ENCODE measurements at regions not wholly inside any gene's neighbourhood (a gene's known extent, or its start where the extent isn't known, plus 50 kb on each side); places are given as distances from the start of the nearest gene placed in this dataset.

DNA sequence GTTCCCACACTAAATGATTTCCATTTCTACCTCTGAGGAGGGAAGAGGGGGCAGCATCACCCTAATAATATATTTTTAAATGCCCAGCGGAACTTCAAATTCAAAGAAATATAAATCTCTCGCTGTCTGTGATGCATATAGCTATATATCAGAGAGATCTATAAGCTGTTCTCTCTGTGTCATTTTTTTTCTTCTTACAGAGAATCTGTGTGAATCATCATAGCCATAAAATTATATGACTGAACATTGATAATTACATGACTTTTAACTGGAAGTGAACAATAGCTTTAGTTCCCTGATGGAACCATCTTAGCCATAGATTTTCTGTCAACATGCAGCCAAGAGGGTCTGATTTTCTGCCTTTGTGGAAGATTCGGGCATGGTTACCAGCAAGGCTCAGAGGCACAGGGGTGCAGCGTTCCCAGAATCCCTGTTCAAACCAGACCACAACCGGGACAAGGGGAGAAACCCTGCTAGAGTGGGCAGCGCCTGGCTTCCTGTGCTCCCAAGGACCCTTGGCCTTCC lies 93.7 kb upstream of the OSMR start:
- no peak for TF ChIP-seq CTCF (IDR thresholded peaks at IDR 0.05; ENCODE audit: low read depth, low read length)
- no peak overlapping the region for H3K4me3 ChIP-seq (ENCODE audit: low read depth, low read length)
- DNase-seq (ENCODE audit: low read depth, low spot score): no peak
- in situ Hi-C loops (cut with HindIII; ENCODE audit: low sequenced_read_pairs): no loop called here

DNA sequence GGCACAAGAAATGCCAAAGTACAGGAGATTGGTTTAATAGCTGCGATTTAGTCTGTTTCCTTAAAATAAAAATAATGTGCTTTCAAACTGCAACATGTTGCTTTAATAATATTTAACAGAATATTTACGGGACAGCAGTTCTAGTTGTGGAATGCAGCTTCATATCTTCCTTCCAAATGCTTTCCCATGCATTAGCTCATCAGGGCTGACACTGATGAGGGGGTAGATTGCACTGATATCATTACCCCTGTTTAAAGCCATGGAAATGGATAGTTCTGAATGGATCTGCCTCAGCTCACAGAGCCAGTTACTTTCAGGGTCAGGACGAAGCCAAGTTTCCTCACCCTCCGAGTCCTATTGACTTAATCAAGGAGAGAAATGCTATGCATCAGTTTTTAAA lies 93.2 kb upstream of the OSMR start:
- H3K4me3 ChIP-seq (ENCODE audit: low read depth, low read length): no peak overlapping the region
- TF ChIP-seq CTCF (IDR thresholded peaks at IDR 0.05; ENCODE audit: low read depth, low read length): no peak
- in situ Hi-C loops (cut with HindIII; ENCODE audit: low sequenced_read_pairs): no loop called here
- no peak for DNase-seq (ENCODE audit: low read depth, low spot score)

DNA sequence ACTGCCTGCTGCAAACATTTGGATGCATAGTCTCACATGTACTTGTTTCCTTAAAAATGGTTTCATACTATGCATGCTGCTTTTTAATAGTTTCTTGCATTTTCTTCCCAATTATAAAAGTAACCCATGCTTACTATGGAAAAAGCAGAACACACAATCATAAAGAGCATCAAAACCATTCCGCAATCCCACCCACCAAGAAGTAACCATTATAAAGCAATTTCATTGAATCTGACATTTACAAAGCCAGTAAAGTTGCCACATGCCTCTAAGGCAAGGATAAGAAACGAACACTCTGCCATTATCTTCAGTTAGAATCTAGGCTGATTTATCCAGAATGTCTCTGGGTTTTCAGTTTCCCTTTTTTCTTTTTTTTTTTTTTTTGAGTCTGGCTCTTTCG lies 92.7 kb upstream of the OSMR start:
- H3K4me3 ChIP-seq (ENCODE audit: low read depth, low read length): no peak overlapping the region
- in situ Hi-C loops (cut with HindIII; ENCODE audit: low sequenced_read_pairs): no loop called here
- no peak for DNase-seq (ENCODE audit: low read depth, low spot score)
- no peak for TF ChIP-seq CTCF (IDR thresholded peaks at IDR 0.05; ENCODE audit: low read depth, low read length)

DNA sequence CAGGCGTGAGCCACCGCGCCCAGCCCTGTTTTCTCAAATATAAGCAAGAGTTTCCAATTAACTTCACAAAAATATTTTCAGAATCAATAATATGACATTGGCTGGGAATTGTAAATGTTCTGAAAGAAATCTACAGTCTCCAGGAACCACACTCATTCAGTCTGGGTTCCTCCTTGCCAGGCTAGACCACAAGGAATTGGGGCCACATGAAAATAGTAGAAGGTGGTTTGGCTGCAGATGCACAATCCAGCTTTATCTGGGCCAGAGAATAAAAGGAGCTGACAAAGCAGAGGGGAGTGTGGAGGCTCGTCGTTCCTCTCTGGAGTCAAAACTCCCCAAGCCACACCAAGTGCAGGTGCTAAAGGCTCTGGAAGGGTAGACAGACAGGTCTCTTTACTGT lies 92.0 kb upstream of the OSMR start:
- no peak for TF ChIP-seq CTCF (IDR thresholded peaks at IDR 0.05; ENCODE audit: low read depth, low read length)
- no peak overlapping the region for H3K4me3 ChIP-seq (ENCODE audit: low read depth, low read length)
- in situ Hi-C loops (cut with HindIII; ENCODE audit: low sequenced_read_pairs): no loop called here
- peak; percentile 43 for DNase-seq (ENCODE audit: low read depth, low spot score)

DNA sequence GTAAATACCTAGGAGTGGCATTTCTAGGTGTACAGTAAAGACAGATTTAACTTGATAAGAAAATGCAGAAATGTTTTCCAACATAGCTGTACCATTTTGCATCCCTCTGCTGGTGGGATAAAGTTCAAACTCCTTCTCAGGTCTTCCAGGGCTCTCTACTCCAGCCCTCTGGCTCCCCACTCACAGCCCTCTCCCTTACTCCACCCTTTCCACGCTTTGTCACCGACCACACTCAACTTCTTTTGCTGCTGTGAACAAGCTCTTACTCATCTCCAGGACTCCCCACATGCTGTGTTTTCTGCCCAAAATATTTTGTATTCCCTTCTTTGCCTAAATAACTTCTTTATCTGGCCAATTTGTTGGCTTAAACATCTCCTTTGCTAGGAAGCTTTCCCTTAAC lies 90.6 kb upstream of the OSMR start:
- peak; percentile 27 for TF ChIP-seq CTCF (IDR thresholded peaks at IDR 0.05; ENCODE audit: low read depth, low read length)
- H3K4me3 ChIP-seq (ENCODE audit: low read depth, low read length): no peak overlapping the region
- DNase-seq (ENCODE audit: low read depth, low spot score): peak; percentile 82
- in situ Hi-C loops (cut with HindIII; ENCODE audit: low sequenced_read_pairs): no loop called here

DNA sequence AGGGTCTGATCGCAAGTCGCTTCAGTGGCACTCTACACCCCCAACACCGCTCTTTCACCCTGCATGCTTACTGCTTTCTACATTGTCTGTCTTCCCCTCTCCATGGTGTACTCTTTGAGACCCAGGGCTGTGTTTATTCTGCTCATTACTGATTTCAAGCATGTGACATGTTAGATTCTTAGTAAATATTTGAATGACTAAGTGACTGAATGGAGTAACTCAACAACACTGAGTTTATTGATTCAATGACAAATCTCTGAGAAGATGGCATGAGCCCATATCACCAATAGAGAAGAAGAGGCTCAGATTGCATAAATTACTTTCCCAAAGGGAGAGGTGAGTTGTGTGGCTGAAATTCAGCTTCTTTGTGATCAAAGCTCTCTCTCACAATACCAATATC lies 89.7 kb upstream of the OSMR start:
- DNase-seq (ENCODE audit: low read depth, low spot score): no peak
- H3K4me3 ChIP-seq (ENCODE audit: low read depth, low read length): no peak overlapping the region
- TF ChIP-seq CTCF (IDR thresholded peaks at IDR 0.05; ENCODE audit: low read depth, low read length): no peak
- in situ Hi-C loops (cut with HindIII; ENCODE audit: low sequenced_read_pairs): no loop called here
